Karpas-422 (cell line): ENCODE measurements at regions not wholly inside any gene's neighbourhood (a gene's known extent, or its start where the extent isn't known, plus 50 kb on each side); places are given as distances from the start of the nearest gene placed in this dataset.

Source experiments
- DNase-seq: peaks from one replicate; pipeline ENCODE4 v3.0.0-alpha.2; 2015
- H2AFZ ChIP-seq: fragments of 200-600 bp; sonication (generic); 2 replicates; pipeline ENCODE4 v1.6.1; 2014; ENCODE audit warnings: antibody characterized with exemption, low read length, mixed read lengths
- H3K27ac ChIP-seq: fragments of 200-600 bp; sonication (generic); 2 replicates; pipeline ENCODE4 v1.5.1; 2014; ENCODE audit warnings: mild to moderate bottlenecking, low read length, moderate library complexity
- H3K27me3 ChIP-seq: fragments of 200-600 bp; sonication (generic); 2 replicates; pipeline ENCODE4 v1.6.1; 2014; ENCODE audit warnings: low read length, mixed read lengths
- H3K36me3 ChIP-seq: fragments of 200-600 bp; sonication (generic); 2 replicates; pipeline ENCODE4 v1.6.1; 2014; ENCODE audit warnings: low read length, mixed read lengths; ENCODE audit not compliant: insufficient read depth
- H3K4me1 ChIP-seq: fragments of 200-600 bp; sonication (generic); 2 replicates; pipeline ENCODE4 v1.6.1; 2014; ENCODE audit warnings: mild to moderate bottlenecking, low read length, mixed read lengths
- H3K4me2 ChIP-seq: fragments of 200-600 bp; sonication (generic); 2 replicates; pipeline ENCODE4 v1.6.1; 2014; ENCODE audit warnings: low read length, low read depth, mild to moderate bottlenecking; ENCODE audit not compliant: poor library complexity, severe bottlenecking
- H3K4me3 ChIP-seq: fragments of 200-600 bp; sonication (generic); 2 replicates; pipeline ENCODE4 v1.5.1; 2014; ENCODE audit warnings: mild to moderate bottlenecking, antibody characterized with exemption, low read length, mixed read lengths
- H3K79me2 ChIP-seq: fragments of 200-600 bp; sonication (generic); 2 replicates; pipeline ENCODE4 v1.6.1; 2014; ENCODE audit warnings: mild to moderate bottlenecking, low read length, mixed read lengths
- H3K9ac ChIP-seq: fragments of 200-600 bp; sonication (generic); 2 replicates; pipeline ENCODE4 v1.6.0; 2014; ENCODE audit warnings: low read length
- H3K9me2 ChIP-seq: fragments of 200-600 bp; sonication (generic), shearing (Covaris generic); replicated peaks from 2 replicates; pipeline ENCODE4 v1.6.0; 2014; ENCODE audit warnings: mild to moderate bottlenecking, low read length, moderate library complexity; ENCODE audit not compliant: insufficient read depth
- H3K9me3 ChIP-seq: fragments of 300-700, 200-600 bp; sonication (generic); 2 replicates; pipeline ENCODE4 v1.6.1; 2014; ENCODE audit warnings: low read length, mixed read lengths
- H4K20me1 ChIP-seq: fragments of 200-600 bp; sonication (generic); 2 replicates; pipeline ENCODE4 v1.6.1; 2014; ENCODE audit warnings: mild to moderate bottlenecking, antibody characterized with exemption, low read length, low read depth; ENCODE audit not compliant: insufficient read depth

- no peaks in the 10 kb centered on the region for H4K20me1 ChIP-seq
- H3K27me3 ChIP-seq, result no peaks in the 10 kb centered on the region
- H3K9ac ChIP-seq, result no peak overlapping the region
- no peak overlapping the region for H3K4me3 ChIP-seq
- no peak for DNase-seq
- no peak overlapping the region for H3K27ac ChIP-seq
- no peaks in the 10 kb centered on the region for H3K79me2 ChIP-seq
- H3K9me3 ChIP-seq, result peaks cover 14% of the 10 kb centered on the region
- no peak overlapping the region for H2AFZ ChIP-seq
- no peak overlapping the region for H3K4me2 ChIP-seq
- no peaks in the 10 kb centered on the region for H3K4me1 ChIP-seq
- no peaks in the 10 kb centered on the region for H3K9me2 ChIP-seq
- no peaks in the 10 kb centered on the region for H3K36me3 ChIP-seq
Observed at GRCh38 chr13:107427536-107427935, 787.8 kb downstream of the LIG4 start.

GRCh38 chr13:107422421-107422820 is 792.9 kb downstream of the LIG4 start:
- H3K27ac ChIP-seq, result no peak overlapping the region
- H3K27me3 ChIP-seq, result no peaks in the 10 kb centered on the region
- no peak for DNase-seq
- H3K4me2 ChIP-seq, result no peak overlapping the region
- no peaks in the 10 kb centered on the region for H3K9me2 ChIP-seq
- peaks cover 20% of the 10 kb centered on the region for H3K9me3 ChIP-seq
- H3K4me3 ChIP-seq, result no peak overlapping the region
- H3K9ac ChIP-seq, result no peak overlapping the region
- H2AFZ ChIP-seq, result no peak overlapping the region
- no peaks in the 10 kb centered on the region for H4K20me1 ChIP-seq
- no peaks in the 10 kb centered on the region for H3K4me1 ChIP-seq
- no peaks in the 10 kb centered on the region for H3K36me3 ChIP-seq
- H3K79me2 ChIP-seq, result no peaks in the 10 kb centered on the region

- Histone ChIP-seq H2AFZ (no peak overlapping the region), H3K9ac (no peak overlapping the region), H3K9me2 (no peaks in the 10 kb centered on the region), H3K36me3 (no peaks in the 10 kb centered on the region), H3K4me1 (no peaks in the 10 kb centered on the region), H3K4me3 (no peak overlapping the region), H3K79me2 (no peaks in the 10 kb centered on the region), H3K9me3 (peaks cover 20% of the 10 kb centered on the region), H3K27me3 (no peaks in the 10 kb centered on the region), H3K4me2 (no peak overlapping the region), H4K20me1 (no peaks in the 10 kb centered on the region), H3K27ac (no peak overlapping the region)
- no peak for DNase-seq
Observed at GRCh38 chr13:107421951-107422350, 793.4 kb downstream of the LIG4 start.

GRCh38 chr13:107421028-107421427 is 794.3 kb downstream of the LIG4 start:
- DNase-seq, result no peak
- H3K79me2 ChIP-seq, result no peaks in the 10 kb centered on the region
- H3K4me3 ChIP-seq, result no peak overlapping the region
- H3K4me1 ChIP-seq, result no peaks in the 10 kb centered on the region
- H3K27ac ChIP-seq, result no peak overlapping the region
- H3K9me3 ChIP-seq, result peaks cover 19% of the 10 kb centered on the region
- H3K27me3 ChIP-seq, result no peaks in the 10 kb centered on the region
- H4K20me1 ChIP-seq, result no peaks in the 10 kb centered on the region
- H3K9ac ChIP-seq, result no peak overlapping the region
- no peak overlapping the region for H2AFZ ChIP-seq
- H3K4me2 ChIP-seq, result no peak overlapping the region
- H3K36me3 ChIP-seq, result no peaks in the 10 kb centered on the region
- no peaks in the 10 kb centered on the region for H3K9me2 ChIP-seq

- Histone ChIP-seq H4K20me1 (no peaks in the 10 kb centered on the region), H3K4me3 (no peak overlapping the region), H3K9me2 (no peaks in the 10 kb centered on the region), H3K79me2 (no peaks in the 10 kb centered on the region), H3K27me3 (no peaks in the 10 kb centered on the region), H3K27ac (no peak overlapping the region), H3K4me2 (no peak overlapping the region), H3K9me3 (peaks cover 19% of the 10 kb centered on the region), H3K9ac (no peak overlapping the region), H2AFZ (no peak overlapping the region), H3K4me1 (no peaks in the 10 kb centered on the region), H3K36me3 (no peaks in the 10 kb centered on the region)
- DNase-seq, result no peak
Observed at GRCh38 chr13:107413005-107413404, 802.3 kb downstream of the LIG4 start.

GRCh38 chr13:107407074-107407473 is 808.3 kb downstream of the LIG4 start:
- Histone ChIP-seq H4K20me1 (no peaks in the 10 kb centered on the region), H3K4me2 (no peak overlapping the region), H3K27me3 (no peaks in the 10 kb centered on the region), H3K9me2 (no peaks in the 10 kb centered on the region), H3K9me3 (peaks cover 26% of the 10 kb centered on the region), H3K36me3 (no peaks in the 10 kb centered on the region), H3K4me3 (no peak overlapping the region), H3K4me1 (no peaks in the 10 kb centered on the region), H3K9ac (no peak overlapping the region), H2AFZ (no peak overlapping the region), H3K27ac (no peak overlapping the region), H3K79me2 (no peaks in the 10 kb centered on the region)
- no peak for DNase-seq

GRCh38 chr13:107395927-107396662 is 819.2 kb downstream of the LIG4 start:
- no peaks in the 10 kb centered on the region for H3K36me3 ChIP-seq

GRCh38 chr13:107392205-107392604 is 823.1 kb downstream of the LIG4 start:
- Histone ChIP-seq H3K9me3 (peaks cover 16% of the 10 kb centered on the region), H3K9me2 (no peaks in the 10 kb centered on the region; the same call in 1 of the 2 replicates), H3K79me2 (no peaks in the 10 kb centered on the region)

More at GRCh38 chr13:107395927-107396662, 819.2 kb downstream of the LIG4 start:
- H4K20me1 ChIP-seq, result no peaks in the 10 kb centered on the region
- no peak overlapping the region for H3K9ac ChIP-seq
- H3K4me1 ChIP-seq, result no peaks in the 10 kb centered on the region
- H2AFZ ChIP-seq, result no peak overlapping the region
- peaks cover 23% of the 10 kb centered on the region for H3K9me3 ChIP-seq
- no peaks in the 10 kb centered on the region for H3K79me2 ChIP-seq
- no peak for DNase-seq
- no peak overlapping the region for H3K27ac ChIP-seq
- no peaks in the 10 kb centered on the region for H3K27me3 ChIP-seq
- no peak overlapping the region for H3K4me3 ChIP-seq
- no peaks in the 10 kb centered on the region; the same call in 1 of the 2 replicates for H3K9me2 ChIP-seq
- H3K4me2 ChIP-seq, result no peak overlapping the region

More at GRCh38 chr13:107392205-107392604, 823.1 kb downstream of the LIG4 start:
- H3K27me3 ChIP-seq, result no peaks in the 10 kb centered on the region
- H3K4me3 ChIP-seq, result no peak overlapping the region
- no peak overlapping the region for H3K4me2 ChIP-seq
- no peak overlapping the region for H3K9ac ChIP-seq
- no peaks in the 10 kb centered on the region for H3K36me3 ChIP-seq
- no peak overlapping the region for H2AFZ ChIP-seq
- H4K20me1 ChIP-seq, result no peaks in the 10 kb centered on the region
- DNase-seq, result no peak
- H3K27ac ChIP-seq, result no peak overlapping the region
- no peaks in the 10 kb centered on the region for H3K4me1 ChIP-seq
